ENCODE measurements at regions not wholly inside any gene's neighbourhood (a gene's known extent, or its start where the extent isn't known, plus 50 kb on each side); places are given as distances from the start of the nearest gene placed in this dataset.
A peak's percentile ranks its signal among the peaks of the same experiment; 100 is the strongest.

DNA sequence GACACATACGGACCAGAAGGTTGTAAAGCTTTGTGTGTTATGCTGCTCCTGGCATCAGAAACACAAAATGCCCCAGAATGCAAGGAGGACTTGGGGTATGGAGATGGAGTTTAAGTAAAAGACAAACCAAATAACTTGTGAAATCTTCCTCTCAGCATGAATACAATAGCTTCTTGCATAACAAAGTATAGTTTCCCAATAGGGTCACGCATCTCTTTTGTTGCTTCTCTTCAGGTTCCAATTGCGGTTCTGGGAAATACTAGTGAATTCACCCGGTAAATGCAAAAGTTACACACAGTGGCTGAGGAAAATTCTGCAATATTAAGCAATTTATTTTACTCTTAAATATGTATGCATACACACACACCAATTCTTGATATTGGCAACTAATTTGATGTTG is 339.2 kb upstream of the EPHA4 start:
- no peaks in the 10 kb centered on the region for H3K4me1 ChIP-seq
- intact Hi-C loops (cut with DNase I; ENCODE audit: low total_unique reads): no loop called here
- H3K27ac ChIP-seq: no peak overlapping the region
- no peaks in the 10 kb centered on the region for H3K27me3 ChIP-seq (replicated peaks in 1 of 7)
- no peaks in the 10 kb centered on the region for H3K9me3 ChIP-seq
- no peak for TF ChIP-seq POLR2A (IDR thresholded peaks at IDR 0.05)
- TF ChIP-seq POLR2AphosphoS5 (IDR thresholded peaks at IDR 0.05): no peak
- TF ChIP-seq, protein P1, sequence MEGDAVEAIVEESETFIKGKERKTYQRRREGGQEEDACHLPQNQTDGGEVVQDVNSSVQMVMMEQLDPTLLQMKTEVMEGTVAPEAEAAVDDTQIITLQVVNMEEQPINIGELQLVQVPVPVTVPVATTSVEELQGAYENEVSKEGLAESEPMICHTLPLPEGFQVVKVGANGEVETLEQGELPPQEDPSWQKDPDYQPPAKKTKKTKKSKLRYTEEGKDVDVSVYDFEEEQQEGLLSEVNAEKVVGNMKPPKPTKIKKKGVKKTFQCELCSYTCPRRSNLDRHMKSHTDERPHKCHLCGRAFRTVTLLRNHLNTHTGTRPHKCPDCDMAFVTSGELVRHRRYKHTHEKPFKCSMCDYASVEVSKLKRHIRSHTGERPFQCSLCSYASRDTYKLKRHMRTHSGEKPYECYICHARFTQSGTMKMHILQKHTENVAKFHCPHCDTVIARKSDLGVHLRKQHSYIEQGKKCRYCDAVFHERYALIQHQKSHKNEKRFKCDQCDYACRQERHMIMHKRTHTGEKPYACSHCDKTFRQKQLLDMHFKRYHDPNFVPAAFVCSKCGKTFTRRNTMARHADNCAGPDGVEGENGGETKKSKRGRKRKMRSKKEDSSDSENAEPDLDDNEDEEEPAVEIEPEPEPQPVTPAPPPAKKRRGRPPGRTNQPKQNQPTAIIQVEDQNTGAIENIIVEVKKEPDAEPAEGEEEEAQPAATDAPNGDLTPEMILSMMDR (IDR thresholded peaks at IDR 0.05 in 8 of 11, conservative IDR thresholded peaks at IDR 0.05 in 3 of 11): no peak
- H3K4me3 ChIP-seq: no peak overlapping the region
- DNase-seq: no peak
- no peaks in the 10 kb centered on the region for H3K36me3 ChIP-seq
- WGBS, 5 donors: 77 to 90% (median 80%) methylated on average over 4 of the region's 4 CpGs

DNA sequence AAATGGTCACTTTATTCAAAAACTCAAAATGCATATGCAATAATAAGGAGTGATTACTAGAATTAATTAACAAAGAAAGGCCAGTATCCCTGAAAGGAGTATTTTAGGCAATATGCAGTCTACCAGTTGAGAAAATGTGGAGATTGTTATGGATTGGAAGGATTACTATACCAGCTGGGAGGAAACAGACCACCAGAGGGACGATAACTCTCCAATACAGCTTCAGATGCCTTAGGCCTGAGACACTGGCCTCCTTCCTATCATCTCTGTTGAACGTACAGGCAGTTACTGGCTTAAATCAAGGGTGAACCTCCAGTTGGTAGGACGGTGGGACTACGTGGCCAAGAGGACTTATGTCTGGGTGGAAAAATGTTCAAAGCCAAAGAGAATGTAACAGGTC is 336.4 kb upstream of the EPHA4 start:
- no peak for DNase-seq
- intact Hi-C loops (cut with DNase I; ENCODE audit: low total_unique reads): no loop called here
- H3K27ac ChIP-seq: no peak overlapping the region
- WGBS, 5 donors: 69 to 79% (median 76%) methylated on average over 4 of the region's 4 CpGs
- TF ChIP-seq, protein P1 (IDR thresholded peaks at IDR 0.05 in 8 of 11, conservative IDR thresholded peaks at IDR 0.05 in 3 of 11): no peak
- no peak for TF ChIP-seq POLR2AphosphoS5 (IDR thresholded peaks at IDR 0.05)
- no peak for TF ChIP-seq POLR2A (IDR thresholded peaks at IDR 0.05)
- no peaks in the 10 kb centered on the region for H3K9me3 ChIP-seq
- H3K27me3 ChIP-seq (replicated peaks in 1 of 7): no peaks in the 10 kb centered on the region
- no peak overlapping the region for H3K4me3 ChIP-seq
- H3K4me1 ChIP-seq: no peaks in the 10 kb centered on the region
- no peaks in the 10 kb centered on the region for H3K36me3 ChIP-seq

DNA sequence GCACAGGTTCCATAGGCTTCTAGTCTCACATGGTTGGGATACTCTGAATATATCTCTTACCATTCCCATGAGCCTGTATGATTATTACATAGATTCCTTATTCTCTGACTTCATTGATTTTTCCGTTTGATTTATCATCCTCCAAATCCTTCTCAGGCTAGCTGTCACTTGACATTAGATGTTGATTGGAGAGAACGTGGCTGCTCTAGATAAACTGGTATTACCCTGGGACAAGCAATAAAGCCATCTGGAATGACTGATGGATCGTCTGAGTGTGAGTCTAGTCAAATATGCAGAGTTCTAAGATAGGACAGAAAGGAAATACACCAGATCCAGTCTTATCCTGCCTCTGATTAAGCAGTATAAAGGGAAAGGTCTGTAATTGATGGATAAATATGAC is 325.6 kb upstream of the EPHA4 start:
- no peaks in the 10 kb centered on the region for H3K36me3 ChIP-seq
- TF ChIP-seq, protein P1 (IDR thresholded peaks at IDR 0.05 in 8 of 11, conservative IDR thresholded peaks at IDR 0.05 in 3 of 11): no peak
- TF ChIP-seq POLR2AphosphoS5 (IDR thresholded peaks at IDR 0.05) (no peak), POLR2A (IDR thresholded peaks at IDR 0.05) (no peak)
- no peak for DNase-seq
- H3K27ac ChIP-seq: no peak overlapping the region
- H3K4me1 ChIP-seq: no peaks in the 10 kb centered on the region
- intact Hi-C loops (cut with DNase I; ENCODE audit: low total_unique reads): no loop called here
- WGBS, 5 donors: 50 to 67% (median 57%) methylated on average over 3 of the region's 3 CpGs
- peaks cover 0 to 6% (median 0%) of the 10 kb centered on the region in 8 donors for H3K9me3 ChIP-seq
- no peaks in the 10 kb centered on the region for H3K27me3 ChIP-seq (replicated peaks in 1 of 7)
- no peak overlapping the region for H3K4me3 ChIP-seq

DNA sequence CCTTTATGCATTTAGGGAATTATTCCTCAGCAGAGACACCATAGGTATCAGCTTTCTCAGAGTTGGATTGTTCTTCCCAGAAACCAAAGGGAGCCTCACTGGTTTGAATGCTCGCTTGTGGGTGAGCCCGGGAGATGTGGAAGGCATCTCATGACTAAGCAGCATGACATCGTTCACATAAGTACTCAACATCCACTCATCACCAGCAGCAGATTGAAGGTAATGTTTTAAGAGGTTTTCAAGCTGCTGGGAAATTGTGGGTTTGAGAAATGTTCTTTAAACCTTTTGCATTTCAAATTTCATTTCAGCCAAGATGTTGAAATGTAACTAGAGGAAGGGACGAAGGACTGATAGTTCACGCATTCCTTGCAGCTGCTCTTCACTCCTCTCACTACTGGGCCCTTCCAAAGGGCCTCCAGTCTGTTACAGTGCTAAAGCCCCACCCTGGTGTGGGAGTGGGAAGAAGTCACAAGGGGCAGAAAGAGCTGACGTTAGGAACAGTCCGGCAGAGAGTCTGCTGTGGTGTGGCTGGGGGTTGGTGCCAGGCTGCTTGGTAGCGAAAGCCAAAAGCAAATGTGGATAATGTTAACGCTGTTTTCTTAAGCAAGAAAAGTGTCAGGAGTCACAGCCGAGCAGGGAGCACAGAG is 324.5 kb upstream of the EPHA4 start:
- peak overlapping the region in 2 of 8 donors; percentile 1 to 32 for H3K27ac ChIP-seq
- TF ChIP-seq, protein P1 (IDR thresholded peaks at IDR 0.05 in 8 of 11, conservative IDR thresholded peaks at IDR 0.05 in 3 of 11): no peak
- TF ChIP-seq POLR2AphosphoS5 (IDR thresholded peaks at IDR 0.05): peak in 1 of 3 donors; percentile 27
- H3K9me3 ChIP-seq: no peaks in the 10 kb centered on the region
- intact Hi-C loops (cut with DNase I; ENCODE audit: low total_unique reads): no loop called here
- no peaks in the 10 kb centered on the region for H3K4me1 ChIP-seq
- 59 to 74% (median 66%) methylated on average over 10 of the region's 10 CpGs for WGBS, 5 donors
- DNase-seq: no peak
- no peaks in the 10 kb centered on the region for H3K36me3 ChIP-seq
- H3K4me3 ChIP-seq: no peak overlapping the region
- no peaks in the 10 kb centered on the region for H3K27me3 ChIP-seq (replicated peaks in 1 of 7)
